CD14-positive monocyte (primary cell): ENCODE measurements at regions not wholly inside any gene's neighbourhood (a gene's known extent, or its start where the extent isn't known, plus 50 kb on each side); places are given as distances from the start of the nearest gene placed in this dataset.

Experiments used
- DNase-seq, 3 donors: peaks; one replicate each; pipeline ENCODE4 v3.0.0-alpha.2; 2011 to 2022
- H2AFZ ChIP-seq: 2 replicates; pipeline ENCODE4 v1.6.0; 2012; ENCODE audit warnings: mild to moderate bottlenecking, low read depth, low read length, inconsistent platforms; ENCODE audit not compliant: insufficient read depth, poor library complexity, severe bottlenecking
- H3K27ac ChIP-seq, 2 donors: 1 replicate in 1 of 2; 2 replicates in 1 of 2; pipeline ENCODE4 v1.5.1; 2012 to 2013; ENCODE audit warnings: low read length in 2 of 2, control low read depth in 1 of 2, inconsistent platforms in 1 of 2, low read depth in 1 of 2, mild to moderate bottlenecking in 1 of 2
- H3K27me3 ChIP-seq, 2 donors: one replicate each; pipeline versions ENCODE4 v1.6.0 to v1.6.1; 2011 to 2013; ENCODE audit warnings: low read length in 2 of 2; ENCODE audit not compliant: control insufficient read depth in 2 of 2, insufficient read depth in 2 of 2
- H3K36me3 ChIP-seq, 2 donors: replicated peaks in 1 of 2; 1 replicate in 1 of 2; 2 replicates in 1 of 2; pipeline versions ENCODE4 v1.5.1 to v1.6.1; 2012 to 2013; ENCODE audit warnings: low read length in 2 of 2, control low read depth in 1 of 2, inconsistent platforms in 1 of 2, mild to moderate bottlenecking in 1 of 2; ENCODE audit not compliant: insufficient read depth in 2 of 2, control insufficient read depth in 1 of 2
- H3K4me1 ChIP-seq, 2 donors: 1 replicate in 1 of 2; 2 replicates in 1 of 2; pipeline versions ENCODE4 v1.5.1 to v1.6.1; 2012 to 2013; ENCODE audit warnings: low read length in 2 of 2, control low read depth in 1 of 2, inconsistent platforms in 1 of 2, mild to moderate bottlenecking in 1 of 2, moderate library complexity in 1 of 2; ENCODE audit not compliant: insufficient read depth in 2 of 2, control insufficient read depth in 1 of 2
- H3K4me2 ChIP-seq: replicated peaks from 2 replicates; pipeline ENCODE3; 2012; ENCODE audit warnings: low read length, moderate library complexity, mild to moderate bottlenecking; ENCODE audit not compliant: poor library complexity, severe bottlenecking; ENCODE audit errors: extremely low read depth
- H3K4me3 ChIP-seq, 3 experiments: fragments of 200-600 bp in 1 of 3; sonication (generic) in 1 of 3; replicated peaks in 1 of 3; 1 replicate in 2 of 3; 2 replicates in 1 of 3; pipeline ENCODE4 v1.5.1; 2011 to 2013; ENCODE audit warnings: low read length in 3 of 3, mild to moderate bottlenecking in 3 of 3, control low read depth in 2 of 3, low read depth in 2 of 3, inconsistent platforms in 1 of 3, moderate library complexity in 1 of 3
- H3K79me2 ChIP-seq: 2 replicates; pipeline ENCODE4 v1.6.0; 2012; ENCODE audit warnings: mild to moderate bottlenecking, control low read depth, inconsistent platforms, low read length, moderate library complexity; ENCODE audit not compliant: insufficient read depth
- H3K9ac ChIP-seq: 2 replicates; pipeline ENCODE4 v1.6.0; 2017; ENCODE audit warnings: low read length, mild to moderate bottlenecking; ENCODE audit not compliant: insufficient read depth, poor library complexity, severe bottlenecking
- H3K9me3 ChIP-seq, 2 donors: replicated peaks in 1 of 2; 1 replicate in 1 of 2; 2 replicates in 1 of 2; pipeline versions ENCODE4 v1.5.1 to v1.6.1; 2012 to 2013; ENCODE audit warnings: low read length in 2 of 2, control low read depth in 1 of 2; ENCODE audit not compliant: control insufficient read depth in 1 of 2, insufficient read depth in 1 of 2
- H4K20me1 ChIP-seq: 2 replicates; pipeline ENCODE4 v1.6.0; 2012; ENCODE audit warnings: mild to moderate bottlenecking, low read length, control low read depth, moderate library complexity; ENCODE audit not compliant: insufficient read depth
- H3K27ac Mint-ChIP-seq, 7 donors: one replicate each; pipeline ENCODE4 v1.8.0; 2020; ENCODE audit warnings: mild to moderate bottlenecking in 7 of 7, mixed read lengths in 7 of 7, moderate library complexity in 6 of 7, inconsistent platforms in 2 of 7
- H3K27me3 Mint-ChIP-seq, 3 donors: one replicate each; pipeline ENCODE4 v1.8.0; 2021 to 2022; ENCODE audit warnings: low read depth in 3 of 3, mild to moderate bottlenecking in 3 of 3, mixed read lengths in 3 of 3, moderate library complexity in 3 of 3, inconsistent platforms in 1 of 3
- H3K36me3 Mint-ChIP-seq, 2 donors: one replicate each; pipeline ENCODE4 v1.8.0; 2020; ENCODE audit warnings: mixed read lengths in 2 of 2, inconsistent platforms in 1 of 2, mild to moderate bottlenecking in 1 of 2
- H3K4me1 Mint-ChIP-seq: one replicate; pipeline ENCODE4 v1.8.0; 2020; ENCODE audit warnings: mild to moderate bottlenecking, mixed read lengths
- H3K4me3 Mint-ChIP-seq, 2 donors: one replicate each; pipeline ENCODE4 v1.8.0; 2020; ENCODE audit warnings: mild to moderate bottlenecking in 2 of 2, mixed read lengths in 2 of 2, moderate library complexity in 1 of 2
- H3K9me3 Mint-ChIP-seq, 7 donors: one replicate each; pipeline ENCODE4 v1.8.0; 2020 to 2022; ENCODE audit warnings: mixed read lengths in 7 of 7, mild to moderate bottlenecking in 6 of 7, moderate library complexity in 6 of 7, inconsistent platforms in 2 of 7
- CTCF ChIP-seq: fragments of 200-600 bp; IDR thresholded peaks from one replicate; pipeline ENCODE4 v1.8.0; 2022; ENCODE audit warnings: antibody characterized with exemption, mild to moderate bottlenecking
- WGBS: methylation state at CpG from one replicate; pipeline ENCODE4 v1.1.5; 2013; ENCODE audit warnings: missing lambda C conversion rate; ENCODE audit not compliant: insufficient coverage; 5-methylcytosine and 5-hydroxymethylcytosine counted together
- intact Hi-C, 2 donors: fragments of 100-400 bp; cut with micrococcal nuclease; formaldehyde crosslinking; loops; one replicate each; pipeline versions ENCODE4 v1.15.0 to v1.15.1; 2023

- Mint-ChIP-seq H3K27me3 (peaks cover 14 to 22% (median 17%) of the 10 kb centered on the region in 3 donors), H3K36me3 (no peaks in the 10 kb centered on the region), H3K9me3 (no peaks in the 10 kb centered on the region), H3K4me3 (peak overlapping the region in 1 of 2 donors; percentile 24), H3K27ac (peak overlapping the region in 1 of 7 donors; percentile 79), H3K4me1 (no peaks in the 10 kb centered on the region)
- H3K4me2 ChIP-seq: no peak overlapping the region
- DNase-seq: no peak
- no peaks in the 10 kb centered on the region for H3K4me1 ChIP-seq
- no peaks in the 10 kb centered on the region for H4K20me1 ChIP-seq
- no peak for TF ChIP-seq CTCF
- no peak overlapping the region for H3K27ac ChIP-seq
- H3K79me2 ChIP-seq: no peaks in the 10 kb centered on the region
- no peaks in the 10 kb centered on the region for H3K36me3 ChIP-seq
- 18% methylated on average over 12 of the region's 13 CpGs for WGBS
- intact Hi-C loops: no loop called here
- no peak overlapping the region for H3K4me3 ChIP-seq
- H3K27me3 ChIP-seq: peaks cover 7 to 11% of the 10 kb centered on the region in 2 donors
- H3K9ac ChIP-seq: no peak overlapping the region
- no peaks in the 10 kb centered on the region for H3K9me3 ChIP-seq
- no peak overlapping the region for H2AFZ ChIP-seq
Measured at GRCh38 chr17:6365200-6365943, 69.5 kb downstream of the AIPL1 start.

- Histone ChIP-seq H3K4me3 (no peak overlapping the region), H3K4me1 (no peaks in the 10 kb centered on the region), H3K79me2 (no peaks in the 10 kb centered on the region), H3K9ac (no peak overlapping the region), H3K9me3 (no peaks in the 10 kb centered on the region), H2AFZ (no peak overlapping the region), H3K4me2 (no peak overlapping the region), H3K27me3 (peaks cover 9 to 11% of the 10 kb centered on the region in 2 donors), H4K20me1 (no peaks in the 10 kb centered on the region), H3K27ac (no peak overlapping the region), H3K36me3 (no peaks in the 10 kb centered on the region)
- Mint-ChIP-seq H3K27ac (no peak overlapping the region), H3K4me3 (no peak overlapping the region), H3K4me1 (no peaks in the 10 kb centered on the region), H3K36me3 (no peaks in the 10 kb centered on the region), H3K9me3 (no peaks in the 10 kb centered on the region), H3K27me3 (peaks cover 15 to 19% (median 17%) of the 10 kb centered on the region in 3 donors)
- intact Hi-C loops: no loop called here
- 88% methylated on average over 1 of the region's 5 CpGs for WGBS
- DNase-seq: peak in 1 of 3 donors; percentile 1
- no peak for TF ChIP-seq CTCF
Measured at GRCh38 chr17:6361733-6362132, 73.2 kb downstream of the AIPL1 start.
